ENCODE measurements at regions not wholly inside any gene's neighbourhood (a gene's known extent, or its start where the extent isn't known, plus 50 kb on each side); places are given as distances from the start of the nearest gene placed in this dataset.

- Histone ChIP-seq H3K27me3 (no peaks in the 10 kb centered on the region), H3K9me3 (no peaks in the 10 kb centered on the region), H3K4me1 (no peaks in the 10 kb centered on the region), H3K36me3 (no peaks in the 10 kb centered on the region), H3K27ac (no peak overlapping the region), H3K4me3 (no peak overlapping the region)
- no peak for ATAC-seq
- DNase-seq: no peak
- intact Hi-C loops (cut with DNase I): no loop called here
- no peak for TF ChIP-seq CTCF (IDR thresholded peaks at IDR 0.05)
Observed at GRCh38 chr2:12141618-12142258, 395.3 kb downstream of the LPIN1 start.

GRCh38 chr2:12151716-12152115, 405.3 kb downstream of the LPIN1 start:
- no peak for ATAC-seq
- Histone ChIP-seq H3K4me1 (peaks cover 6 to 8% of the 10 kb centered on the region in 2 donors), H3K9me3 (no peaks in the 10 kb centered on the region), H3K4me3 (no peak overlapping the region), H3K36me3 (no peaks in the 10 kb centered on the region), H3K27me3 (no peaks in the 10 kb centered on the region), H3K27ac (no peak overlapping the region)
- DNase-seq: no peak
- intact Hi-C loops (cut with DNase I): no loop called here
- TF ChIP-seq CTCF (IDR thresholded peaks at IDR 0.05): no peak

GRCh38 chr2:12152888-12153287, 406.5 kb downstream of the LPIN1 start:
- no peak for TF ChIP-seq CTCF (IDR thresholded peaks at IDR 0.05)
- intact Hi-C loops (cut with DNase I): no loop called here
- ATAC-seq (no peak), DNase-seq (no peak)
- Histone ChIP-seq H3K9me3 (no peaks in the 10 kb centered on the region), H3K36me3 (no peaks in the 10 kb centered on the region), H3K27ac (no peak overlapping the region), H3K4me3 (no peak overlapping the region), H3K4me1 (peaks cover 6 to 8% of the 10 kb centered on the region in 2 donors), H3K27me3 (no peaks in the 10 kb centered on the region)

GRCh38 chr2:12155303-12156051, 409.0 kb downstream of the LPIN1 start:
- H3K36me3 ChIP-seq: no peaks in the 10 kb centered on the region
- H3K4me3 ChIP-seq: no peak overlapping the region
- H3K27me3 ChIP-seq: no peaks in the 10 kb centered on the region
- DNase-seq: peak in 1 of 4 donors; percentile 39
- no peak for TF ChIP-seq CTCF (IDR thresholded peaks at IDR 0.05)
- peaks cover 6 to 8% of the 10 kb centered on the region in 2 donors for H3K4me1 ChIP-seq
- peak; percentile 77 for ATAC-seq
- H3K27ac ChIP-seq: peak overlapping the region; percentile 7 to 16
- intact Hi-C loops (cut with DNase I): no loop called here
- no peaks in the 10 kb centered on the region for H3K9me3 ChIP-seq

- no peak for TF ChIP-seq CTCF (IDR thresholded peaks at IDR 0.05)
- Histone ChIP-seq H3K27me3 (no peaks in the 10 kb centered on the region), H3K36me3 (no peaks in the 10 kb centered on the region), H3K9me3 (no peaks in the 10 kb centered on the region), H3K4me1 (peaks cover 6 to 8% of the 10 kb centered on the region in 2 donors), H3K27ac (no peak overlapping the region), H3K4me3 (no peak overlapping the region)
- ATAC-seq (no peak), DNase-seq (no peak)
- intact Hi-C loops (cut with DNase I): no loop called here
Observed at GRCh38 chr2:12156349-12156748, 409.9 kb downstream of the LPIN1 start.

All from left lung (tissue), 4 donors.